ENCODE measurements at regions not wholly inside any gene's neighbourhood (a gene's known extent, or its start where the extent isn't known, plus 50 kb on each side); places are given as distances from the start of the nearest gene placed in this dataset.
A peak's percentile ranks its signal among the peaks of the same experiment; 100 is the strongest.

- no peaks in the 10 kb centered on the region for H3K36me3 ChIP-seq
- no peaks in the 10 kb centered on the region for H3K27me3 ChIP-seq
- 57 to 77% methylated on average over 5 of the region's 5 CpGs for WGBS, 2 donors (ENCODE audit: low coverage in 1 of 2)
- peak; percentile 43 for ATAC-seq
- H3K27ac ChIP-seq = peak overlapping the region in 1 of 4 donors; percentile 24
- TF ChIP-seq, protein P1, sequence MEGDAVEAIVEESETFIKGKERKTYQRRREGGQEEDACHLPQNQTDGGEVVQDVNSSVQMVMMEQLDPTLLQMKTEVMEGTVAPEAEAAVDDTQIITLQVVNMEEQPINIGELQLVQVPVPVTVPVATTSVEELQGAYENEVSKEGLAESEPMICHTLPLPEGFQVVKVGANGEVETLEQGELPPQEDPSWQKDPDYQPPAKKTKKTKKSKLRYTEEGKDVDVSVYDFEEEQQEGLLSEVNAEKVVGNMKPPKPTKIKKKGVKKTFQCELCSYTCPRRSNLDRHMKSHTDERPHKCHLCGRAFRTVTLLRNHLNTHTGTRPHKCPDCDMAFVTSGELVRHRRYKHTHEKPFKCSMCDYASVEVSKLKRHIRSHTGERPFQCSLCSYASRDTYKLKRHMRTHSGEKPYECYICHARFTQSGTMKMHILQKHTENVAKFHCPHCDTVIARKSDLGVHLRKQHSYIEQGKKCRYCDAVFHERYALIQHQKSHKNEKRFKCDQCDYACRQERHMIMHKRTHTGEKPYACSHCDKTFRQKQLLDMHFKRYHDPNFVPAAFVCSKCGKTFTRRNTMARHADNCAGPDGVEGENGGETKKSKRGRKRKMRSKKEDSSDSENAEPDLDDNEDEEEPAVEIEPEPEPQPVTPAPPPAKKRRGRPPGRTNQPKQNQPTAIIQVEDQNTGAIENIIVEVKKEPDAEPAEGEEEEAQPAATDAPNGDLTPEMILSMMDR (IDR thresholded peaks at IDR 0.05) = no peak
- no peak for TF ChIP-seq POLR2A (IDR thresholded peaks at IDR 0.05)
- H3K9me3 ChIP-seq = no peaks in the 10 kb centered on the region
- no peak overlapping the region for H3K4me3 ChIP-seq
- H3K4me1 ChIP-seq = peaks cover 10 to 24% (median 17%) of the 10 kb centered on the region in 3 donors
Observed at GRCh38 chr6:150666071-150666470, 66.4 kb downstream of the PLEKHG1 start.

DNA sequence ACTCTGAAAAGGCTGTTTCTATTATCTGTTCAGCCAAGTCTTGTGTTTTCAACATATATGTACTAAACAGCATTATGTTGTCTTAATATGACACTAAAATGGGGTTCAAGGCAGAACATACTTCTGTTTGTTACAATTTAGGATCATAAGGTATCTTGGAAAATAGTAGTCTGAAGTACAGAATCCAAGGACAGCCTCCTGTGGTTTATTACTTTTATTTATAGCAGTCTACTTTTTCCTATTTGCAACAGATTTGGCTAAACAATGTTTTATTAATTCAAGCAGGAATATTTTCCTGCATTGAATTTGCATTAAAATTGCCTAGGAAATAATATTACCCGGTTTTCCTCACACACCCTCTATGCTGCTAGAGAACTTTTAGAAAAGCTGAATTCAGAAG lies 67.7 kb downstream of the PLEKHG1 start:
- TF ChIP-seq POLR2A (IDR thresholded peaks at IDR 0.05) = no peak
- TF ChIP-seq, protein P1 (IDR thresholded peaks at IDR 0.05) = no peak
- Histone ChIP-seq H3K9me3 (no peaks in the 10 kb centered on the region), H3K27ac (peak overlapping the region in 3 of 4 donors; percentile 60 to 68 (median 64)), H3K4me1 (peaks cover 10 to 24% (median 17%) of the 10 kb centered on the region in 3 donors), H3K4me3 (no peak overlapping the region), H3K27me3 (no peaks in the 10 kb centered on the region), H3K36me3 (no peaks in the 10 kb centered on the region)
- 33% methylated on average over 1 of the region's 1 CpG for WGBS, 2 donors (ENCODE audit: low coverage in 1 of 2)
- ATAC-seq = no peak

- Histone ChIP-seq H3K4me1 (peaks cover 10 to 32% (median 17%) of the 10 kb centered on the region in 3 donors), H3K27me3 (no peaks in the 10 kb centered on the region), H3K4me3 (no peak overlapping the region), H3K27ac (peak overlapping the region; percentile 57 to 68 (median 62)), H3K9me3 (no peaks in the 10 kb centered on the region), H3K36me3 (no peaks in the 10 kb centered on the region)
- 12 to 14% methylated on average over 8 of the region's 8 CpGs for WGBS, 2 donors (ENCODE audit: low coverage in 1 of 2)
- peak; percentile 92 for ATAC-seq
- no peak for TF ChIP-seq EP300 (IDR thresholded peaks at IDR 0.05)
- no peak for TF ChIP-seq POLR2A (IDR thresholded peaks at IDR 0.05)
- TF ChIP-seq, protein P1 (IDR thresholded peaks at IDR 0.05) = peak in 3 of 4 experiments; percentile 6 to 42 (median 21)
- TF ChIP-seq POLR2AphosphoS5 (IDR thresholded peaks at IDR 0.05) = peak; percentile 76
Observed at GRCh38 chr6:150667977-150668716, 68.5 kb downstream of the PLEKHG1 start.

- TF ChIP-seq POLR2A (IDR thresholded peaks at IDR 0.05) (no peak), POLR2AphosphoS5 (IDR thresholded peaks at IDR 0.05) (no peak), EP300 (IDR thresholded peaks at IDR 0.05) (no peak)
- TF ChIP-seq, protein P1 (IDR thresholded peaks at IDR 0.05) = no peak
- no peak for ATAC-seq
- peaks cover 10 to 36% (median 17%) of the 10 kb centered on the region in 3 donors for H3K4me1 ChIP-seq
Observed at GRCh38 chr6:150668900-150669302, 69.2 kb downstream of the PLEKHG1 start.

GRCh38 chr6:150670311-150670710 lies 70.6 kb downstream of the PLEKHG1 start:
- H3K27me3 ChIP-seq = no peaks in the 10 kb centered on the region
- H3K27ac ChIP-seq = no peak overlapping the region
- whole genome bisulfite sequencing, 2 donors (ENCODE audit: low coverage in 1 of 2) = 89 to 98% methylated on average over 7 of the region's 7 CpGs
- no peak overlapping the region for H3K4me3 ChIP-seq
- TF ChIP-seq POLR2A (IDR thresholded peaks at IDR 0.05) = no peak
- TF ChIP-seq POLR2AphosphoS5 (IDR thresholded peaks at IDR 0.05) = no peak
- TF ChIP-seq, protein P1 (IDR thresholded peaks at IDR 0.05) = no peak
- TF ChIP-seq EP300 (IDR thresholded peaks at IDR 0.05) = no peak
- ATAC-seq = no peak
- peaks cover 10 to 36% (median 17%) of the 10 kb centered on the region in 3 donors for H3K4me1 ChIP-seq
- no peaks in the 10 kb centered on the region for H3K36me3 ChIP-seq
- H3K9me3 ChIP-seq = no peaks in the 10 kb centered on the region

More at GRCh38 chr6:150668900-150669302, 69.2 kb downstream of the PLEKHG1 start:
- H3K27me3 ChIP-seq = no peaks in the 10 kb centered on the region
- no peak overlapping the region for H3K4me3 ChIP-seq
- H3K9me3 ChIP-seq = no peaks in the 10 kb centered on the region
- no peaks in the 10 kb centered on the region for H3K36me3 ChIP-seq
- H3K27ac ChIP-seq = peak overlapping the region; percentile 57 to 68 (median 62)
- 0 to 20% methylated on average over 1 of the region's 1 CpG for WGBS, 2 donors (ENCODE audit: low coverage in 1 of 2)

All from gastroesophageal sphincter (tissue), 4 donors.